HL-60 (cell line): ENCODE measurements at regions not wholly inside any gene's neighbourhood (a gene's known extent, or its start where the extent isn't known, plus 50 kb on each side); places are given as distances from the start of the nearest gene placed in this dataset.

Experiments
- DNase-seq, 2 experiments: peaks; one replicate each; pipeline ENCODE4 v3.0.0-alpha.2; 2010 to 2020; ENCODE audit warnings: low read depth in 1 of 2, low spot score in 1 of 2
- H3K27ac ChIP-seq: fragments of 250-450 bp; sonication (Bioruptor Pico); replicated peaks from 2 replicates; pipeline ENCODE4 v1.5.1; 2020; ENCODE audit warnings: mild to moderate bottlenecking, moderate library complexity
- H3K27me3 ChIP-seq: fragments of 250-450 bp; sonication (Bioruptor Pico); 2 replicates; pipeline ENCODE4 v1.5.1; 2021; ENCODE audit warnings: mild to moderate bottlenecking, moderate library complexity; ENCODE audit not compliant: insufficient read depth, poor library complexity, severe bottlenecking
- H3K4me3 ChIP-seq: replicated peaks from 2 replicates; pipeline ENCODE4 v1.5.1; 2011; ENCODE audit warnings: mild to moderate bottlenecking, control low read depth, low read length; ENCODE audit not compliant: insufficient read depth
- CTCF ChIP-seq: IDR thresholded peaks from one replicate; pipeline ENCODE4 v1.5.1; 2011; ENCODE audit warnings: low read length, control low read depth, inconsistent platforms; ENCODE audit not compliant: insufficient read depth
- GABPA ChIP-seq: IDR thresholded peaks from 2 replicates; pipeline ENCODE4 v1.6.1; 2012; ENCODE audit warnings: low read depth
- POLR2AphosphoS5 ChIP-seq: IDR thresholded peaks from 2 replicates; pipeline ENCODE4 v1.6.1; 2012; ENCODE audit warnings: low read depth
- REST ChIP-seq: IDR thresholded peaks from 2 replicates; pipeline ENCODE4 v1.6.1; 2012; ENCODE audit warnings: low read depth; ENCODE audit not compliant: insufficient replicate concordance
- SPI1 ChIP-seq: IDR thresholded peaks from 2 replicates; pipeline ENCODE4 v1.6.1; 2012; ENCODE audit warnings: low read depth, mild to moderate bottlenecking, borderline replicate concordance

GRCh38 chr4:35201403-35201802, 1042.9 kb downstream of the ARAP2 start:
- H3K4me3 ChIP-seq, result no peak overlapping the region
- TF ChIP-seq POLR2AphosphoS5 (no peak), REST (no peak), GABPA (no peak), CTCF (no peak), SPI1 (no peak)
- no peaks in the 10 kb centered on the region for H3K27me3 ChIP-seq
- no peak for DNase-seq
- no peak overlapping the region for H3K27ac ChIP-seq

GRCh38 chr4:35216636-35217035, 1027.7 kb downstream of the ARAP2 start:
- Histone ChIP-seq H3K4me3 (no peak overlapping the region), H3K27me3 (no peaks in the 10 kb centered on the region), H3K27ac (no peak overlapping the region)
- DNase-seq, result no peak
- TF ChIP-seq CTCF, result no peak
- no peak for TF ChIP-seq POLR2AphosphoS5
- TF ChIP-seq SPI1, result no peak
- no peak for TF ChIP-seq GABPA
- TF ChIP-seq REST, result no peak

GRCh38 chr4:35217331-35217730, 1027.0 kb downstream of the ARAP2 start:
- TF ChIP-seq GABPA (no peak), REST (no peak), POLR2AphosphoS5 (no peak), CTCF (no peak), SPI1 (no peak)
- Histone ChIP-seq H3K27ac (no peak overlapping the region), H3K27me3 (no peaks in the 10 kb centered on the region), H3K4me3 (no peak overlapping the region)
- DNase-seq, result no peak
